CD8-positive, alpha-beta memory T cell (primary cell): ENCODE measurements at regions not wholly inside any gene's neighbourhood (a gene's known extent, or its start where the extent isn't known, plus 50 kb on each side); places are given as distances from the start of the nearest gene placed in this dataset.
"Not testable (repeated sequence)": the region's sequence is repeated elsewhere in the genome, so short reads cannot be mapped to it uniquely, and the experiment has no call there.

Experiments
- CTCF ChIA-PET: fragments of 350-600 bp; sonication (Branson Sonifier 250); formaldehyde crosslinking; loops from one replicate; lab custom pipeline; 2021; ENCODE audit warnings: antibody characterized with exemption; lab: Charles Lee
- POLR2A ChIA-PET: fragments of 350-600 bp; sonication (Branson Sonifier 250); formaldehyde crosslinking; loops from one replicate; lab custom pipeline; 2021; ENCODE audit warnings: antibody characterized with exemption; lab: Charles Lee
- DNase-seq, 5 donors: peaks; one replicate each; pipeline versions ENCODE4 v3.0.0 to v3.0.0-alpha.2; 2020 to 2022; ENCODE audit warnings: mixed read lengths in 1 of 5
- H3K27ac ChIP-seq: one replicate; pipeline ENCODE4 v1.7.0; 2013; ENCODE audit warnings: low read depth, mild to moderate bottlenecking, low read length, moderate library complexity
- H3K27me3 ChIP-seq: 2 replicates; pipeline ENCODE4 v1.7.0; 2013; ENCODE audit warnings: low read length, mild to moderate bottlenecking; ENCODE audit not compliant: insufficient read depth, poor library complexity, severe bottlenecking
- H3K36me3 ChIP-seq: 2 replicates; pipeline ENCODE4 v1.7.0; 2013; ENCODE audit warnings: mild to moderate bottlenecking, low read length, moderate library complexity; ENCODE audit not compliant: insufficient read depth
- H3K4me1 ChIP-seq: 2 replicates; pipeline ENCODE4 v1.7.0; 2013; ENCODE audit warnings: mild to moderate bottlenecking, low read length, moderate library complexity; ENCODE audit not compliant: insufficient read depth
- H3K4me3 ChIP-seq: 2 replicates; pipeline ENCODE4 v1.7.0; 2013; ENCODE audit warnings: mild to moderate bottlenecking, low read length
- H3K9me3 ChIP-seq: 2 replicates; pipeline ENCODE4 v1.7.0; 2013; ENCODE audit warnings: mild to moderate bottlenecking, low read length
- H3K27ac Mint-ChIP-seq, 8 donors: one replicate each; pipeline ENCODE4 v1.8.0; 2020 to 2021; ENCODE audit warnings: mixed read lengths in 8 of 8, mild to moderate bottlenecking in 6 of 8, inconsistent platforms in 3 of 8, moderate library complexity in 3 of 8
- H3K27me3 Mint-ChIP-seq, 2 donors: one replicate each; pipeline ENCODE4 v1.8.0; 2020 to 2021; ENCODE audit warnings: mixed read lengths in 2 of 2, mild to moderate bottlenecking in 1 of 2, moderate library complexity in 1 of 2
- H3K36me3 Mint-ChIP-seq, 3 donors: one replicate each; pipeline ENCODE4 v1.8.0; 2020 to 2021; ENCODE audit warnings: mixed read lengths in 3 of 3, inconsistent platforms in 1 of 3, mild to moderate bottlenecking in 1 of 3
- H3K4me1 Mint-ChIP-seq, 3 donors: one replicate each; pipeline ENCODE4 v1.8.0; 2020 to 2021; ENCODE audit warnings: mixed read lengths in 3 of 3, inconsistent platforms in 1 of 3, mild to moderate bottlenecking in 1 of 3
- H3K4me3 Mint-ChIP-seq, 7 donors: one replicate each; pipeline ENCODE4 v1.8.0; 2020 to 2021; ENCODE audit warnings: mixed read lengths in 7 of 7, mild to moderate bottlenecking in 6 of 7, moderate library complexity in 4 of 7, inconsistent platforms in 2 of 7
- H3K9me3 Mint-ChIP-seq, 5 donors: one replicate each; pipeline ENCODE4 v1.8.0; 2020 to 2022; ENCODE audit warnings: mixed read lengths in 5 of 5, mild to moderate bottlenecking in 3 of 5, moderate library complexity in 2 of 5, inconsistent platforms in 1 of 5

DNA sequence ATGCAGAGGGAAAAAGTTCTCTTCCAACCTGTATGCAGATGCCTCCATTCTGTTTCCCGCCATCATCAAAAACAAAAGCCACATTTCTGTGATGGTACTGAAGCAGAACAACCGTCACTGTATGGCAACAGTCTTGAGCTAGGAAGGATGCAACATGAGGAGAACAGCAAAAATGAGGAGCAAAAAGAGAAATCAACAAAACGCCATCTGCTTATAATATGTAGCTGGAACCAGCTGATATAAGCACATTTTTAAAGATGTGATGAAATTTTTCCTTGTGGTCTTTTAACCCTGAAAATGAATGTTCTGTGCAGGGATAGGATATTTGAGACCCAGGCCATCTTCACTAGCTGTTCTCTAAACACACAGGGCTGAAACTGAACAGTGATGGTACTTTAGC is 287.0 kb downstream of the ZIC4 start:
- no peaks in the 10 kb centered on the region for H3K27me3 ChIP-seq
- no peaks in the 10 kb centered on the region for H3K27me3 Mint-ChIP-seq
- POLR2A ChIA-PET, result no interaction called here
- no peak for DNase-seq
- H3K27ac ChIP-seq, result no peak overlapping the region
- no peaks in the 10 kb centered on the region for H3K36me3 Mint-ChIP-seq
- H3K4me3 Mint-ChIP-seq, result no peak overlapping the region
- H3K4me3 ChIP-seq, result no peak overlapping the region
- H3K9me3 ChIP-seq, result no peaks in the 10 kb centered on the region
- H3K4me1 ChIP-seq, result no peaks in the 10 kb centered on the region
- CTCF ChIA-PET, result no interaction called here
- H3K4me1 Mint-ChIP-seq, result no peaks in the 10 kb centered on the region
- H3K27ac Mint-ChIP-seq, result no peak overlapping the region
- no peaks in the 10 kb centered on the region for H3K36me3 ChIP-seq
- H3K9me3 Mint-ChIP-seq, result peaks cover 0 to 18% (median 1%) of the 10 kb centered on the region in 5 donors

DNA sequence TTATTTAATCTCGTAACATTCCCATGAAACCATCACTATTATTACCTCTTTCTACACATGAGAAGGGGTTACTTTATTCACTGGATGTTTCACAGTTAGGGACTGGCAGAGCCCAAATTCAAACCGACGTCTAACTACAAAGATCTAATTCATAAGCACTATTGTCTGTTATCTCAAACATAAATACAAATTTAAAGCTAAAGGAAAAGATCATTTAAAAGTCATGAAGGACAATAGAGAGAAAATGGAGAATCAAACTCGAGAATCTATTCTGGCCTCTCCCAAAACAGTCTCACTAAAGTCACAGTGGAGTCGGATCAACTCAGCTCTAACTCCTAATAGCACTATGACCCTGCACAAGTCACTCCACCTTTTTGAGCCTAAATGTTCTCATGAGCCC is 287.7 kb downstream of the ZIC4 start:
- H3K27ac Mint-ChIP-seq, result no peak overlapping the region
- POLR2A ChIA-PET, result no interaction called here

GRCh38 chr3:147117631-147118030 is 288.7 kb downstream of the ZIC4 start:
- Histone ChIP-seq H3K27ac (no peak overlapping the region), H3K9me3 (no peaks in the 10 kb centered on the region), H3K27me3 (no peaks in the 10 kb centered on the region), H3K36me3 (no peaks in the 10 kb centered on the region), H3K4me1 (no peaks in the 10 kb centered on the region), H3K4me3 (no peak overlapping the region)
- Mint-ChIP-seq H3K4me1 (no peaks in the 10 kb centered on the region), H3K27ac (no peak overlapping the region), H3K27me3 (no peaks in the 10 kb centered on the region), H3K9me3 (peaks cover 0 to 18% (median 1%) of the 10 kb centered on the region in 5 donors), H3K36me3 (no peaks in the 10 kb centered on the region), H3K4me3 (no peak overlapping the region)
- DNase-seq, result no peak
- ChIA-PET CTCF (no interaction called here), POLR2A (no interaction called here)

More for the DNA sequence above, 287.7 kb downstream of the ZIC4 start:
- CTCF ChIA-PET, result no interaction called here
- H3K27me3 ChIP-seq, result no peaks in the 10 kb centered on the region
- no peak for DNase-seq
- H3K36me3 Mint-ChIP-seq, result no peaks in the 10 kb centered on the region
- no peaks in the 10 kb centered on the region for H3K36me3 ChIP-seq
- no peak overlapping the region for H3K4me3 Mint-ChIP-seq
- H3K27me3 Mint-ChIP-seq, result no peaks in the 10 kb centered on the region
- H3K9me3 ChIP-seq, result no peaks in the 10 kb centered on the region
- H3K4me1 Mint-ChIP-seq, result no peaks in the 10 kb centered on the region
- H3K4me3 ChIP-seq, result no peak overlapping the region
- no peaks in the 10 kb centered on the region for H3K4me1 ChIP-seq
- H3K27ac ChIP-seq, result no peak overlapping the region
- peaks cover 0 to 18% (median 1%) of the 10 kb centered on the region in 5 donors for H3K9me3 Mint-ChIP-seq

DNA sequence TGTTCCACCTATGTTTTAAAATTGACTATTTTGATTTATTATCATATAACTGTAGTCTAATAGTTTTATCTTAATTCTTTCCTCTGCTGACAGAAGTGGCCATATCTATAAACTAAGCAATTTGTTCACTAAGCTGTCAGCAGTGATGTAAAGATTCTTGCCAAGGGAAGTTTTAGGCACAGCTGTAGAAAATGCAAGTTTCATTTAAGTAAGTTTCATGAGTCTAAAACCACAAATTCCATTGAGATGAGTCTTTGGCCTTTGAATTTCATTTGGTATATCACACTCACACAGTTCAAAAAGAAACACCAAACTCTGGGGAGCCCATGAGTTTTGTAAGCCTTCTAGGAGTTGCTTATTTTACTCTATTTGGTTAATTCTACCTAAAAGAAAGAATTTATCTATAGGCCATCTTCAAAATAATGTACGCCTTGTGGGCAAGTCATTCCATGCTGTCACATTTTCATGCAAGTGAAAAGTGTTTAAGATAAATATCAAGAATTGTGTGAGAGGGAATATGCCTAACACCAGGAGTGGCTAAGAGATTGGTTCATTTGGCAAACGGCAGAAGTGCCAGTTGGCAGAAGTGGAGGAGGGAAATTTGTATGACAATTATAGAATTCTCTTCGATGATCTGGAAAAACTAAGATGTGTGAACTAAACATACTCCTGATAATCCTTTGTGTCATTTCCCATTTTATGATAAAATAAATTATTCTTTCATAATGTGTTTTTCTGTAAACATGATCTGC is 292.9 kb downstream of the ZIC4 start:
- Mint-ChIP-seq H3K27ac (no peak overlapping the region), H3K36me3 (no peaks in the 10 kb centered on the region), H3K4me3 (no peak overlapping the region), H3K27me3 (no peaks in the 10 kb centered on the region), H3K9me3 (peaks cover 0 to 17% (median 5%) of the 10 kb centered on the region in 5 donors), H3K4me1 (no peaks in the 10 kb centered on the region)
- DNase-seq, result no peak
- Histone ChIP-seq H3K4me1 (no peaks in the 10 kb centered on the region), H3K4me3 (no peak overlapping the region), H3K9me3 (no peaks in the 10 kb centered on the region), H3K36me3 (no peaks in the 10 kb centered on the region), H3K27me3 (no peaks in the 10 kb centered on the region), H3K27ac (no peak overlapping the region)
- POLR2A ChIA-PET, result no interaction called here
- CTCF ChIA-PET, result no interaction called here

DNA sequence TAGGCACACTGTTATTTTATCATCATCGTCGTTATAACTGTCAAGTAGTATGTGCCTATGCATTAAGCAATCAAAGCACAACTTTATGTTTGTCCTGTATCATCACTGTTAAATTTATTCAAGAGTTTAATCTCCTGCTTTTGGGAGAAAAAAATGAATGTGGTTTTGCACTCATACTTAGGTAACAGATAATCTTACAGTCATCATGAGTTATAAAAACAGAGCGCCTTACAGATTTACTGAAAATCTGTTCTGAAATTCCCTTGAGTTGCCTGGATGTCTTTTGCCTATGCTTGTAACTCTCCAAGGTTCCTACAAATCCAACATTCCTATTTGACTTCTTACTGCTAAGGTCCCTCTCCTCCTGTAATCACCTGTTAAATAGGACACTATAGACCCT is 307.3 kb downstream of the ZIC4 start:
- H3K9me3 ChIP-seq, result no peaks in the 10 kb centered on the region
- DNase-seq, result no peak
- H3K4me3 Mint-ChIP-seq, result no peak overlapping the region
- H3K4me3 ChIP-seq, result no peak overlapping the region
- peaks cover 4 to 18% (median 10%) of the 10 kb centered on the region in 5 donors for H3K9me3 Mint-ChIP-seq
- H3K4me1 ChIP-seq, result no peaks in the 10 kb centered on the region
- H3K36me3 ChIP-seq, result no peaks in the 10 kb centered on the region
- no peak overlapping the region for H3K27ac Mint-ChIP-seq
- ChIA-PET POLR2A (no interaction called here), CTCF (no interaction called here)
- no peak overlapping the region for H3K27ac ChIP-seq
- no peaks in the 10 kb centered on the region for H3K36me3 Mint-ChIP-seq
- no peaks in the 10 kb centered on the region for H3K27me3 Mint-ChIP-seq
- no peaks in the 10 kb centered on the region for H3K4me1 Mint-ChIP-seq
- H3K27me3 ChIP-seq, result no peaks in the 10 kb centered on the region

GRCh38 chr3:147090461-147090860 is 315.9 kb downstream of the ZIC4 start:
- no peaks in the 10 kb centered on the region for H3K27me3 Mint-ChIP-seq
- no peaks in the 10 kb centered on the region for H3K4me1 Mint-ChIP-seq
- Histone ChIP-seq H3K36me3 (no peaks in the 10 kb centered on the region), H3K27me3 (no peaks in the 10 kb centered on the region), H3K9me3 (no peaks in the 10 kb centered on the region), H3K4me1 (no peaks in the 10 kb centered on the region), H3K4me3 (no peak overlapping the region), H3K27ac (no peak overlapping the region)
- DNase-seq, result no peak
- ChIA-PET CTCF (no interaction called here), POLR2A (no interaction called here)
- no peaks in the 10 kb centered on the region for H3K36me3 Mint-ChIP-seq
- no peak overlapping the region for H3K4me3 Mint-ChIP-seq
- H3K9me3 Mint-ChIP-seq, result peaks cover 2 to 27% (median 4%) of the 10 kb centered on the region in 5 donors
- H3K27ac Mint-ChIP-seq, result no peak overlapping the region

- no peak overlapping the region for H3K27ac ChIP-seq
- H3K27me3 ChIP-seq, result no peaks in the 10 kb centered on the region
- no peaks in the 10 kb centered on the region for H3K9me3 ChIP-seq
- no peaks in the 10 kb centered on the region for H3K36me3 ChIP-seq
- Mint-ChIP-seq H3K4me3 (no peak overlapping the region), H3K27ac (no peak overlapping the region), H3K9me3 (peaks cover 0 to 22% (median 2%) of the 10 kb centered on the region in 5 donors), H3K36me3 (no peaks in the 10 kb centered on the region), H3K4me1 (no peaks in the 10 kb centered on the region), H3K27me3 (no peaks in the 10 kb centered on the region)
- DNase-seq, result no peak
- ChIA-PET CTCF (no interaction called here), POLR2A (no interaction called here)
- H3K4me1 ChIP-seq, result no peaks in the 10 kb centered on the region
- H3K4me3 ChIP-seq, result no peak overlapping the region
Measured at GRCh38 chr3:147089286-147089685, 317.1 kb downstream of the ZIC4 start.

DNA sequence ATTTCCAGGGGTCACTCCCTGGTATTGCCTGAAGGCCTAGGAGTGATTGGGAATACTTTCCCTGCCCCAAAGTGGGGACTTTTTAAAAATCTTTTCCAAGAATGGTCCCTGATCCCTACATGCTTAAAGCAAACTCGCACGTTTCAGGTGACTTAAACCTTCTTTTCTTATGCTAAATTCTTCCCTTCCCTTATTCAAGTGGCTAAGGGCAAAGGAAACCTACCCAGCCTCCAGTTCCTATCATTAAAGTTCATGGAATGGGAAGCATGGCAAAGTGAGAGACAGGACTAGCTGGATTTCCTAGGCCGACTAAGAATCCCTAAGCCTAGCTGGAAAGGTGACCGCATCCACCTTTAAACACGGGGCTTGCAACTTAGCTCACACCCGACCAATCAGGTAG is 346.8 kb downstream of the ZIC4 start:
- POLR2A ChIA-PET, H3K27ac Mint-ChIP-seq, DNase-seq, H3K27me3 Mint-ChIP-seq, H3K9me3 ChIP-seq, CTCF ChIA-PET, H3K4me1 Mint-ChIP-seq, H3K4me3 ChIP-seq, H3K4me1 ChIP-seq, H3K27ac ChIP-seq, H3K4me3 Mint-ChIP-seq, H3K36me3 ChIP-seq, H3K27me3 ChIP-seq, H3K36me3 Mint-ChIP-seq: not testable (repeated sequence)
- peaks cover 9 to 25% (median 11%) of the 10 kb centered on the region in 5 donors for H3K9me3 Mint-ChIP-seq
